Stomach (tissue), 4 donors: ENCODE measurements at regions not wholly inside any gene's neighbourhood (a gene's known extent, or its start where the extent isn't known, plus 50 kb on each side); places are given as distances from the start of the nearest gene placed in this dataset.

Source experiments
- CTCF ChIP-seq, 7 experiments: fragments of 450-650 bp in 4 of 7; fragments of 200-600 bp in 3 of 7; sonication (generic) in 3 of 7; IDR thresholded peaks; one replicate each; pipeline ENCODE4 v1.5.1; 2016 to 2019; ENCODE audit warnings: antibody characterized with exemption in 7 of 7, control low read depth in 2 of 7, mild to moderate bottlenecking in 1 of 7
- EP300 ChIP-seq: sonication (generic); formaldehyde crosslinking; IDR thresholded peaks from one replicate; pipeline ENCODE4 v1.6.1; 2017; ENCODE audit warnings: antibody characterized with exemption

- TF ChIP-seq CTCF (IDR thresholded peaks at IDR 0.05): no peak
- TF ChIP-seq EP300: no peak
Measured at GRCh38 chr4:38414410-38414809, 249.6 kb upstream of the KLF3 start.
